H1 (cell line): ENCODE measurements at regions not wholly inside any gene's neighbourhood (a gene's known extent, or its start where the extent isn't known, plus 50 kb on each side); places are given as distances from the start of the nearest gene placed in this dataset.

Source experiments
- CTCF ChIA-PET: fragments of 300-600 bp; sonication (Branson Sonifier 250); formaldehyde crosslinking; loops from one replicate; lab custom pipeline; 2021; ENCODE audit not compliant: partially characterized antibody; lab: Charles Lee
- POLR2A ChIA-PET: fragments of 300-600 bp; sonication (Branson Sonifier 250); formaldehyde crosslinking; loops from one replicate; lab custom pipeline; 2021; ENCODE audit warnings: inconsistent platforms; ENCODE audit not compliant: partially characterized antibody; lab: Charles Lee
- DNase-seq, 2 experiments: peaks; one replicate each; pipeline versions ENCODE4 v3.0.0 to v3.0.0-alpha.2; 2010 to 2022; ENCODE audit warnings: low spot score in 2 of 2, low read depth in 1 of 2, mixed read lengths in 1 of 2
- FAIRE-seq: peaks from 2 replicates; lab custom pipeline; 2011; peaks lifted over from hg19 to GRCh38; lab: Jason Lieb, UNC
- H2AFZ ChIP-seq: 2 replicates; pipeline ENCODE4 v1.8.1; 2012; ENCODE audit warnings: low read length, inconsistent platforms
- H2AK5ac ChIP-seq: 2 replicates; pipeline ENCODE4 v1.6.1; 2013; ENCODE audit warnings: low read depth, low read length
- H2BK120ac ChIP-seq: replicated peaks from 2 replicates; pipeline ENCODE3; 2013; ENCODE audit warnings: low read depth, low read length, inconsistent platforms
- H2BK12ac ChIP-seq: 2 replicates; pipeline ENCODE4 v1.6.1; 2013; ENCODE audit warnings: low read depth, low read length
- H2BK15ac ChIP-seq: 2 replicates; pipeline ENCODE4 v1.6.1; 2013; ENCODE audit warnings: low read length
- H2BK20ac ChIP-seq: 2 replicates; pipeline ENCODE4 v1.6.1; 2013; ENCODE audit warnings: low read length
- H2BK5ac ChIP-seq: 2 replicates; pipeline ENCODE4 v1.6.1; 2013; ENCODE audit warnings: low read depth, low read length
- H3K14ac ChIP-seq: 2 replicates; pipeline ENCODE4 v1.6.1; 2013; ENCODE audit warnings: inconsistent platforms; ENCODE audit not compliant: insufficient read length
- H3K18ac ChIP-seq: 2 replicates; pipeline ENCODE4 v1.6.1; 2013; ENCODE audit warnings: low read length; ENCODE audit errors: extremely low read depth
- H3K23ac ChIP-seq: 2 replicates; pipeline ENCODE4 v1.6.1; 2013; ENCODE audit warnings: inconsistent platforms; ENCODE audit not compliant: insufficient read length
- H3K23me2 ChIP-seq: 2 replicates; pipeline ENCODE4 v1.6.1; 2013; ENCODE audit warnings: low read depth, low read length
- H3K27ac ChIP-seq: 2 replicates; pipeline ENCODE4 v1.6.1; 2011; ENCODE audit warnings: low read depth, low read length, inconsistent platforms
- H3K27me3 ChIP-seq, 4 experiments: replicated peaks in 1 of 4; 1 replicate in 1 of 4; 2 replicates in 3 of 4; pipeline versions ENCODE4 v1.6.1 to v1.8.1; 2011 to 2013; ENCODE audit warnings: low read length in 3 of 4, mild to moderate bottlenecking in 3 of 4, inconsistent platforms in 2 of 4, mixed read lengths in 2 of 4, moderate library complexity in 1 of 4; ENCODE audit not compliant: control insufficient read depth in 3 of 4, insufficient read depth in 3 of 4; ENCODE audit errors: extremely low read depth in 1 of 4
- H3K36me3 ChIP-seq, 4 experiments: 2 replicates each; pipeline versions ENCODE4 v1.6.1 to v1.8.1; 2011 to 2013; ENCODE audit warnings: mild to moderate bottlenecking in 4 of 4, low read length in 3 of 4, moderate library complexity in 2 of 4, control low read depth in 1 of 4, inconsistent platforms in 1 of 4; ENCODE audit not compliant: insufficient read depth in 4 of 4, control insufficient read depth in 2 of 4
- H3K4ac ChIP-seq: replicated peaks from 2 replicates; pipeline ENCODE3; 2013; ENCODE audit warnings: low read length, low read depth, mixed read lengths, inconsistent platforms; ENCODE audit not compliant: insufficient read length
- H3K4me1 ChIP-seq, 4 experiments: replicated peaks in 1 of 4; 1 replicate in 1 of 4; 2 replicates in 3 of 4; pipeline versions ENCODE4 v1.6.1 to v1.8.1; 2011 to 2013; ENCODE audit warnings: low read length in 3 of 4, inconsistent platforms in 2 of 4, mixed read lengths in 1 of 4; ENCODE audit not compliant: insufficient read depth in 4 of 4, control insufficient read depth in 3 of 4
- H3K4me2 ChIP-seq, 2 experiments: 2 replicates each; pipeline versions ENCODE4 v1.6.1 to v1.8.1; 2011 to 2013; ENCODE audit warnings: low read depth in 2 of 2, low read length in 2 of 2, control low read depth in 1 of 2, inconsistent platforms in 1 of 2, mild to moderate bottlenecking in 1 of 2; ENCODE audit not compliant: insufficient read depth in 1 of 2
- H3K4me3 ChIP-seq, 4 experiments: fragments of 200-600, 300-600 bp in 1 of 4; sonication (generic), shearing (Covaris generic), sonication (Bioruptor Twin) in 1 of 4; 2 replicates each; pipeline versions ENCODE4 v1.5.1 to v1.8.1; 2011 to 2016; ENCODE audit warnings: low read length in 4 of 4, low read depth in 3 of 4, control low read depth in 2 of 4, inconsistent platforms in 2 of 4, mild to moderate bottlenecking in 2 of 4, mixed read lengths in 1 of 4, moderate library complexity in 1 of 4; ENCODE audit not compliant: insufficient read depth in 2 of 4; ENCODE audit errors: extremely low read depth in 1 of 4
- H3K56ac ChIP-seq: replicated peaks from 2 replicates; pipeline ENCODE3; 2013; ENCODE audit warnings: low read depth, mild to moderate bottlenecking, mixed read lengths, low read length, inconsistent platforms; ENCODE audit not compliant: insufficient read length
- H3K79me1 ChIP-seq: 2 replicates; pipeline ENCODE4 v1.6.1; 2013; ENCODE audit warnings: low read depth, low read length, control low read depth
- H3K79me2 ChIP-seq, 2 experiments: 2 replicates each; pipeline versions ENCODE4 v1.6.1 to v1.8.1; 2012 to 2013; ENCODE audit warnings: low read length in 2 of 2, mild to moderate bottlenecking in 2 of 2, inconsistent platforms in 1 of 2; ENCODE audit not compliant: insufficient read depth in 2 of 2, control insufficient read depth in 1 of 2
- H3K9ac ChIP-seq, 4 experiments: replicated peaks in 1 of 4; 1 replicate in 1 of 4; 2 replicates in 3 of 4; pipeline versions ENCODE4 v1.6.1 to v1.8.1; 2011 to 2013; ENCODE audit warnings: low read depth in 3 of 4, low read length in 3 of 4, control low read depth in 2 of 4, mild to moderate bottlenecking in 2 of 4, moderate library complexity in 2 of 4, inconsistent platforms in 1 of 4; ENCODE audit errors: extremely low read depth in 1 of 4
- H3K9me3 ChIP-seq, 2 experiments: 2 replicates each; pipeline versions ENCODE4 v1.6.1 to v1.8.1; 2012 to 2013; ENCODE audit warnings: mild to moderate bottlenecking in 2 of 2, moderate library complexity in 2 of 2, control low read depth in 1 of 2, inconsistent platforms in 1 of 2, low read depth in 1 of 2, low read length in 1 of 2, mixed read lengths in 1 of 2; ENCODE audit not compliant: insufficient read depth in 2 of 2
- H4K20me1 ChIP-seq, 2 experiments: replicated peaks in 1 of 2; 2 replicates each; pipeline versions ENCODE3 to v1.8.1; 2011 to 2013; ENCODE audit warnings: inconsistent platforms in 2 of 2, low read length in 2 of 2, mild to moderate bottlenecking in 1 of 2; ENCODE audit not compliant: insufficient read depth in 2 of 2, control insufficient read depth in 1 of 2
- H4K5ac ChIP-seq: 2 replicates; pipeline ENCODE4 v1.6.1; 2013; ENCODE audit warnings: low read length, low read depth, mixed read lengths, inconsistent platforms; ENCODE audit not compliant: insufficient read length
- H4K8ac ChIP-seq: 2 replicates; pipeline ENCODE4 v1.8.0; 2013; ENCODE audit warnings: mild to moderate bottlenecking, moderate library complexity, low read length, inconsistent platforms; ENCODE audit not compliant: insufficient read depth; ENCODE audit errors: extremely low read depth
- H4K91ac ChIP-seq: replicated peaks from 2 replicates; pipeline ENCODE3; 2013; ENCODE audit warnings: low read length, mixed read lengths, inconsistent platforms; ENCODE audit not compliant: insufficient read length
- BACH1 ChIP-seq: IDR thresholded peaks from 2 replicates; pipeline ENCODE4 v1.6.1; 2012; ENCODE audit warnings: low read length, improper control_type of control experiment
- CEBPB ChIP-seq: IDR thresholded peaks from 2 replicates; pipeline ENCODE4 v1.6.1; 2012; ENCODE audit warnings: low read depth, low read length
- EP300 ChIP-seq, 2 experiments: IDR thresholded peaks; 1 replicate in 1 of 2; 2 replicates in 1 of 2; pipeline ENCODE4 v1.6.1; 2011 to 2012; ENCODE audit warnings: low read depth in 2 of 2, low read length in 2 of 2, mild to moderate bottlenecking in 2 of 2, borderline replicate concordance in 1 of 2, inconsistent platforms in 1 of 2, moderate library complexity in 1 of 2
- FOSL1 ChIP-seq: IDR thresholded peaks from 2 replicates; pipeline ENCODE4 v1.6.1; 2011; ENCODE audit warnings: mild to moderate bottlenecking, low read depth, low read length, moderate library complexity; ENCODE audit not compliant: insufficient read depth
- GTF2F1 ChIP-seq: IDR thresholded peaks from 2 replicates; pipeline ENCODE4 v1.6.1; 2012; ENCODE audit warnings: low read depth, low read length, improper control_type of control experiment, borderline replicate concordance
- MAFK ChIP-seq: IDR thresholded peaks from 2 replicates; pipeline ENCODE4 v1.6.1; 2012; ENCODE audit warnings: low read depth, mild to moderate bottlenecking, improper control_type of control experiment, low read length
- NANOG ChIP-seq: IDR thresholded peaks from 2 replicates; pipeline ENCODE4 v1.6.1; 2011; ENCODE audit warnings: low read length, low read depth, mild to moderate bottlenecking, inconsistent platforms; ENCODE audit not compliant: insufficient read depth, poor library complexity, severe bottlenecking
- RBBP5 ChIP-seq: IDR thresholded peaks from 2 replicates; pipeline ENCODE4 v1.7.1; 2012; ENCODE audit warnings: low read depth, mild to moderate bottlenecking, inconsistent platforms, low read length, moderate library complexity, borderline replicate concordance
- RFX5 ChIP-seq: IDR thresholded peaks from 2 replicates; pipeline ENCODE4 v1.6.1; 2011; ENCODE audit warnings: low read depth, low read length, improper control_type of control experiment, borderline replicate concordance
- TAF1 ChIP-seq: IDR thresholded peaks from 2 replicates; pipeline ENCODE4 v1.6.1; 2011; ENCODE audit warnings: mild to moderate bottlenecking, low read depth, low read length
- TAF7 ChIP-seq: optimal IDR thresholded peaks from 2 replicates; pipeline ENCODE3; 2011; ENCODE audit warnings: low read depth, mild to moderate bottlenecking, inconsistent platforms, low read length, moderate library complexity, borderline replicate concordance
- ZNF274 ChIP-seq: IDR thresholded peaks from 2 replicates; pipeline ENCODE4 v1.7.0; 2012; ENCODE audit warnings: low read length, borderline replicate concordance; ENCODE audit errors: extremely low read depth
- WGBS, 2 experiments: shearing (Covaris generic) in 1 of 2; methylation state at CpG; one replicate each; pipeline versions ENCODE4 v1.1.6 to v1.1.7; 2013 to 2015; ENCODE audit warnings: low lambda C conversion rate in 2 of 2, mixed read lengths in 2 of 2, inconsistent platforms in 1 of 2, low coverage in 1 of 2, missing lambda C conversion rate in 1 of 2; ENCODE audit not compliant: insufficient replicate concordance in 2 of 2, insufficient coverage in 1 of 2, insufficient read length in 1 of 2; ENCODE audit errors: extremely low coverage in 1 of 2, missing lambda C conversion rate in 1 of 2; 5-methylcytosine and 5-hydroxymethylcytosine counted together
- TF ChIP-seq, protein P1 (sequence below): IDR thresholded peaks from 2 replicates; pipeline ENCODE4 v1.6.1; 2012; ENCODE audit warnings: low read length, inconsistent platforms

DNA sequence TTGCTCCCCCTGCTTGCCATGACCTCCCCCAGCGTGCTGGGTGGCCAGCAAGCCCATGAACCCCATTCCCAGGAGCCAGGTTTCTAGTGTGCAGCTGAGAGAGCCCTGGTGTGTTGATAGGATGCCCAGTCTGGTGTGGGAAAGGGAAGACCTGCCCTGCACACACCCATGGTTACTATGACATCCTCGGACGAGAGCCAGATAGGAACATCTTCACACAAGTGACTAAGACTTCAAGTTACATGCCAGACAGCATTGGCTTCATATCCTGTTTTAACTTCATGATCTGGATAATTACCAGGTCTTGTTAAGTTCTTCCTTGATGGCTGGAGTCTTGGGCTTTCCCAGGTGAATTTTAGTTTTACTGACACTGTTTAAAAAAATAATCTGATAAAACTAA lies 196.6 kb upstream of the EGLN3 start:
- DNase-seq (no peak), FAIRE-seq (no peak)
- H3K9me3 ChIP-seq: peaks cover 9 to 13% of the 10 kb centered on the region in 2 experiments; a peak in 3 of 4 replicates
- no peak overlapping the region for H2AK5ac ChIP-seq
- H3K18ac ChIP-seq: no peak overlapping the region
- H2BK120ac ChIP-seq: no peak overlapping the region
- no peak overlapping the region for H2BK20ac ChIP-seq
- H3K79me2 ChIP-seq: no peaks in the 10 kb centered on the region
- H3K4me3 ChIP-seq: no peak overlapping the region
- no peak overlapping the region for H3K23ac ChIP-seq
- no peak overlapping the region for H3K56ac ChIP-seq
- H4K5ac ChIP-seq: no peak overlapping the region
- no peak overlapping the region for H3K4ac ChIP-seq
- no peaks in the 10 kb centered on the region for H3K27me3 ChIP-seq
- H3K27ac ChIP-seq: no peak overlapping the region
- H3K4me2 ChIP-seq: no peak overlapping the region
- H3K4me1 ChIP-seq: no peaks in the 10 kb centered on the region
- H3K36me3 ChIP-seq: no peaks in the 10 kb centered on the region
- WGBS, 2 experiments: 86% methylated on average over 3 of the region's 3 CpGs; no CpG with 5 or more reads in 1 of the 2 experiments
- H2AFZ ChIP-seq: no peak overlapping the region
- no peak overlapping the region for H4K8ac ChIP-seq
- ChIA-PET CTCF (interaction anchor here (1.0 kb wide), 1 partner anchor 92 kb away, joined by 3 read pairs; no protein-coding TSS in a partner anchor), POLR2A (no interaction called here)
- no peak overlapping the region for H3K14ac ChIP-seq
- H2BK5ac ChIP-seq: no peak overlapping the region
- no peaks in the 10 kb centered on the region for H3K79me1 ChIP-seq
- no peak overlapping the region for H3K9ac ChIP-seq
- H4K91ac ChIP-seq: no peak overlapping the region
- H2BK15ac ChIP-seq: no peak overlapping the region
- no peaks in the 10 kb centered on the region for H4K20me1 ChIP-seq
- no peak overlapping the region for H2BK12ac ChIP-seq
- H3K23me2 ChIP-seq: no peaks in the 10 kb centered on the region
- TF ChIP-seq ZNF274 (no peak), RBBP5 (no peak), NANOG (no peak), CEBPB (no peak), TAF1 (no peak), FOSL1 (no peak), TAF7 (no peak), MAFK (no peak), EP300 (IDR thresholded peaks at IDR 0.05; ENCODE audit: borderline replicate concordance in 1 of 2, low read depth in 2 of 2, low read length in 2 of 2) (no peak), BACH1 (no peak), GTF2F1 (no peak), RFX5 (no peak)
- TF ChIP-seq, protein P1, sequence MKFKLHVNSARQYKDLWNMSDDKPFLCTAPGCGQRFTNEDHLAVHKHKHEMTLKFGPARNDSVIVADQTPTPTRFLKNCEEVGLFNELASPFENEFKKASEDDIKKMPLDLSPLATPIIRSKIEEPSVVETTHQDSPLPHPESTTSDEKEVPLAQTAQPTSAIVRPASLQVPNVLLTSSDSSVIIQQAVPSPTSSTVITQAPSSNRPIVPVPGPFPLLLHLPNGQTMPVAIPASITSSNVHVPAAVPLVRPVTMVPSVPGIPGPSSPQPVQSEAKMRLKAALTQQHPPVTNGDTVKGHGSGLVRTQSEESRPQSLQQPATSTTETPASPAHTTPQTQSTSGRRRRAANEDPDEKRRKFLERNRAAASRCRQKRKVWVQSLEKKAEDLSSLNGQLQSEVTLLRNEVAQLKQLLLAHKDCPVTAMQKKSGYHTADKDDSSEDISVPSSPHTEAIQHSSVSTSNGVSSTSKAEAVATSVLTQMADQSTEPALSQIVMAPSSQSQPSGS: no peak
